ENCODE measurements at regions not wholly inside any gene's neighbourhood (a gene's known extent, or its start where the extent isn't known, plus 50 kb on each side); places are given as distances from the start of the nearest gene placed in this dataset.
"Not testable (repeated sequence)": the region's sequence is repeated elsewhere in the genome, so short reads cannot be mapped to it uniquely, and the experiment has no call there.

GRCh38 chr13:103514188-103514587 lies 448.0 kb upstream of the SLC10A2 start:
- no peak for DNase-seq (ENCODE audit: low read depth in 2 of 2)

- no peak for DNase-seq (ENCODE audit: low read depth in 2 of 2)
Measured at GRCh38 chr13:103510007-103510535, 443.9 kb upstream of the SLC10A2 start.

GRCh38 chr13:103497404-103497803 lies 431.2 kb upstream of the SLC10A2 start:
- no peak for DNase-seq (ENCODE audit: low read depth in 2 of 2)

- DNase-seq (ENCODE audit: low read depth in 2 of 2), result no peak
Measured at GRCh38 chr13:103487841-103488240, 421.6 kb upstream of the SLC10A2 start.

GRCh38 chr13:103473081-103473480 lies 406.9 kb upstream of the SLC10A2 start:
- DNase-seq (ENCODE audit: low read depth in 2 of 2), result no peak

- DNase-seq (ENCODE audit: low read depth in 2 of 2), result no peak
Measured at GRCh38 chr13:103471896-103472295, 405.7 kb upstream of the SLC10A2 start.

- DNase-seq (ENCODE audit: low read depth in 2 of 2), result no peak
Measured at GRCh38 chr13:103469771-103470170, 403.6 kb upstream of the SLC10A2 start.

GRCh38 chr13:103466761-103467160 lies 400.5 kb upstream of the SLC10A2 start:
- DNase-seq (ENCODE audit: low read depth in 2 of 2), result no peak

- not testable (repeated sequence) for DNase-seq (ENCODE audit: low read depth in 2 of 2)
Measured at GRCh38 chr13:103460246-103460645, 394.0 kb upstream of the SLC10A2 start.

- not testable (repeated sequence) for DNase-seq (ENCODE audit: low read depth in 2 of 2)
Measured at GRCh38 chr13:103457050-103457449, 390.8 kb upstream of the SLC10A2 start.

GRCh38 chr13:103451656-103452055 lies 385.4 kb upstream of the SLC10A2 start:
- DNase-seq (ENCODE audit: low read depth in 2 of 2), result no peak

- DNase-seq (ENCODE audit: low read depth in 2 of 2), result no peak
Measured at GRCh38 chr13:103443604-103444003, 377.4 kb upstream of the SLC10A2 start.

- no peak for DNase-seq (ENCODE audit: low read depth in 2 of 2)
Measured at GRCh38 chr13:103437651-103438050, 371.4 kb upstream of the SLC10A2 start.

- DNase-seq (ENCODE audit: low read depth in 2 of 2), result no peak
Measured at GRCh38 chr13:103436057-103436654, 369.9 kb upstream of the SLC10A2 start.

GRCh38 chr13:103431856-103432255 lies 365.6 kb upstream of the SLC10A2 start:
- DNase-seq (ENCODE audit: low read depth in 2 of 2), result no peak

- DNase-seq (ENCODE audit: low read depth in 2 of 2), result no peak
Measured at GRCh38 chr13:103430368-103430767, 364.2 kb upstream of the SLC10A2 start.

- no peak for DNase-seq (ENCODE audit: low read depth in 2 of 2)
Measured at GRCh38 chr13:103410002-103410401, 343.8 kb upstream of the SLC10A2 start.

GRCh38 chr13:103406967-103407366 lies 340.8 kb upstream of the SLC10A2 start:
- DNase-seq (ENCODE audit: low read depth in 2 of 2), result no peak

GRCh38 chr13:103405297-103405696 lies 339.1 kb upstream of the SLC10A2 start:
- DNase-seq (ENCODE audit: low read depth in 2 of 2), result no peak

- DNase-seq (ENCODE audit: low read depth in 2 of 2), result no peak
Measured at GRCh38 chr13:103403814-103404213, 337.6 kb upstream of the SLC10A2 start.

GRCh38 chr13:103403148-103403740 lies 337.0 kb upstream of the SLC10A2 start:
- no peak for DNase-seq (ENCODE audit: low read depth in 2 of 2)

GRCh38 chr13:103395139-103395538 lies 328.9 kb upstream of the SLC10A2 start:
- no peak for DNase-seq (ENCODE audit: low read depth in 2 of 2)

GRCh38 chr13:103394618-103395017 lies 328.4 kb upstream of the SLC10A2 start:
- no peak for DNase-seq (ENCODE audit: low read depth in 2 of 2)

GRCh38 chr13:103391936-103392335 lies 325.7 kb upstream of the SLC10A2 start:
- DNase-seq (ENCODE audit: low read depth in 2 of 2), result no peak

All from stimulated activated CD8-positive, alpha-beta memory T cell treated with anti-CD3 and anti-CD28 coated beads, Interleukin-15, amount 100 ng/mL, for 4 hours (primary cell).